ENCODE measurements at regions not wholly inside any gene's neighbourhood (a gene's known extent, or its start where the extent isn't known, plus 50 kb on each side); places are given as distances from the start of the nearest gene placed in this dataset.

DNA sequence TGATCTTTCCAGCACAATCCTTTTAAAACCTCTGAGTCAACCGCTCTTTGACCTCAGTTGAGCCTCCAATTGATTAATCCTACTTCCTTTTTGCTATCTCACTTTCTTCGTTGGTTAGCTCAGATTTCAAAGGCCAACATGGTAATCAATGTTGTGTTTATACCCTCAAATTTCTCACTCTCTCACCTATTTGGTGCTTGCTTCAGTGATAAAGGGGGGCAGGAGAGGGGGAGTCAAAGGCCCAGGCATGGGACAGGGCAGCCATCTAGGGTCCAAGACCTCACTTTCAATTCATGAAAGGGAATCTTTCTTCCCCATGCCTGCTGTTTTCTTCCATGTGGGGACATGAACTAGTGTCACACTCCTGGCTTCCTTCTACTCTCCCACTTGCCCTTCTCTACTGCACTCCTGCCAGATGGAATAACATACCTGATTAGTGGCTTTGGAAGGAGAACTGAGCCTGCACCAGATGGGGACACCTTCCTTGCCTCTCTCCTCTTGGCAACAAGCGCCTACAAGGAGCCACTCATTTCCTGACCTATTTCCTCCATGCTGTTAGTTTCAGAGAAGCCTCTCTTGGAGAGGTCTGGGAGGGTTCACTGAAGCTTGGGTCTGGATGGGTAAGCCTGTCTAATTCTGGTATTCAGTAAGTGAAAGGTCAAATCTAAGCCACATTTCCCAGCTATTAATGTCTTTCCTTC lies 73.3 kb upstream of the ARHGAP29 start:
- Histone ChIP-seq H3K79me2 (ENCODE audit: insufficient read depth, low read length) (no peaks in the 10 kb centered on the region), H3K27ac (ENCODE audit: low read depth, low read length) (peak overlapping the region; percentile 87), H3K4me2 (ENCODE audit: low read length) (peak overlapping the region; percentile 59), H2AFZ (ENCODE audit: low read depth, low read length, poor library complexity, severe bottlenecking) (no peak overlapping the region), H4K20me1 (ENCODE audit: insufficient read depth) (no peaks in the 10 kb centered on the region), H3K36me3 (ENCODE audit: control insufficient read depth in 1 of 2, insufficient read depth in 2 of 2, low read length in 2 of 2) (no peaks in the 10 kb centered on the region), H3K27me3 (ENCODE audit: insufficient read depth, low read length) (no peaks in the 10 kb centered on the region), H3K4me3 (replicated peaks in 1 of 2; ENCODE audit: low read depth in 1 of 2, low read length in 2 of 2) (peak overlapping the region in 1 of 2 experiments; percentile 8; a peak in 1 of 4 replicates), H3K4me1 (ENCODE audit: control insufficient read depth in 1 of 2, insufficient read depth in 2 of 2, low read length in 2 of 2) (peaks cover 61 to 86% of the 10 kb centered on the region in 2 experiments), H3K9me2 (ENCODE audit: insufficient read depth) (no peaks in the 10 kb centered on the region), H3K9me3 (ENCODE audit: control insufficient read depth in 1 of 2, insufficient read depth in 1 of 2, low read depth in 1 of 2, low read length in 2 of 2) (no peaks in the 10 kb centered on the region), H3K9ac (ENCODE audit: low read length) (peak overlapping the region; percentile 42)
- ChIA-PET RAD21 (ENCODE audit: low non-redundant PET in 1 of 2, low total read pairs in 2 of 2, uncharacterized antibody in 2 of 2, unreplicated experiment in 2 of 2) (interaction anchor here (0.7 to 1.3 kb wide), 3 partner anchors 15 to 238 kb away, joined by 4 to 8 read pairs (median 4); no protein-coding TSS in a partner anchor), CTCF (interaction anchor here (1.0 kb wide), 1 partner anchor 271 kb away, joined by 3 read pairs; no protein-coding TSS in a partner anchor), POLR2A (interaction anchor here (0.7 to 1.9 kb wide), 6 partner anchors 11 to 1422 kb away, joined by 4 to 20 read pairs (median 5); partner anchors contain the start of gene ARHGAP29)
- intact Hi-C loops (cut with micrococcal nuclease): no loop called here
- peak; percentile 75 for ATAC-seq
- BruUV-seq (replicated peaks): TSS peak; percentile 86
- no peak for DNase-seq (ENCODE audit: low read depth, low spot score)
- TF ChIP-seq, protein P1, sequence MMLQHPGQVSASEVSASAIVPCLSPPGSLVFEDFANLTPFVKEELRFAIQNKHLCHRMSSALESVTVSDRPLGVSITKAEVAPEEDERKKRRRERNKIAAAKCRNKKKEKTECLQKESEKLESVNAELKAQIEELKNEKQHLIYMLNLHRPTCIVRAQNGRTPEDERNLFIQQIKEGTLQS (IDR thresholded peaks at IDR 0.05): no peak
- TF ChIP-seq, protein P2, sequence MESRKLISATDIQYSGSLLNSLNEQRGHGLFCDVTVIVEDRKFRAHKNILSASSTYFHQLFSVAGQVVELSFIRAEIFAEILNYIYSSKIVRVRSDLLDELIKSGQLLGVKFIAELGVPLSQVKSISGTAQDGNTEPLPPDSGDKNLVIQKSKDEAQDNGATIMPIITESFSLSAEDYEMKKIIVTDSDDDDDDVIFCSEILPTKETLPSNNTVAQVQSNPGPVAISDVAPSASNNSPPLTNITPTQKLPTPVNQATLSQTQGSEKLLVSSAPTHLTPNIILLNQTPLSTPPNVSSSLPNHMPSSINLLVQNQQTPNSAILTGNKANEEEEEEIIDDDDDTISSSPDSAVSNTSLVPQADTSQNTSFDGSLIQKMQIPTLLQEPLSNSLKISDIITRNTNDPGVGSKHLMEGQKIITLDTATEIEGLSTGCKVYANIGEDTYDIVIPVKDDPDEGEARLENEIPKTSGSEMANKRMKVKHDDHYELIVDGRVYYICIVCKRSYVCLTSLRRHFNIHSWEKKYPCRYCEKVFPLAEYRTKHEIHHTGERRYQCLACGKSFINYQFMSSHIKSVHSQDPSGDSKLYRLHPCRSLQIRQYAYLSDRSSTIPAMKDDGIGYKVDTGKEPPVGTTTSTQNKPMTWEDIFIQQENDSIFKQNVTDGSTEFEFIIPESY (IDR thresholded peaks at IDR 0.05; ENCODE audit: extremely low read depth, insufficient replicate concordance, low read length): peak; percentile 12
- no peak for TF ChIP-seq ZFX (IDR thresholded peaks at IDR 0.05)
- peak; percentile 23; the same call in 1 of the 2 replicates for TF ChIP-seq RAD21 (IDR thresholded peaks at IDR 0.05; ENCODE audit: low read depth)
- no peak for TF ChIP-seq SIN3A (IDR thresholded peaks at IDR 0.05; ENCODE audit: low read depth)
- TF ChIP-seq, protein P3, sequence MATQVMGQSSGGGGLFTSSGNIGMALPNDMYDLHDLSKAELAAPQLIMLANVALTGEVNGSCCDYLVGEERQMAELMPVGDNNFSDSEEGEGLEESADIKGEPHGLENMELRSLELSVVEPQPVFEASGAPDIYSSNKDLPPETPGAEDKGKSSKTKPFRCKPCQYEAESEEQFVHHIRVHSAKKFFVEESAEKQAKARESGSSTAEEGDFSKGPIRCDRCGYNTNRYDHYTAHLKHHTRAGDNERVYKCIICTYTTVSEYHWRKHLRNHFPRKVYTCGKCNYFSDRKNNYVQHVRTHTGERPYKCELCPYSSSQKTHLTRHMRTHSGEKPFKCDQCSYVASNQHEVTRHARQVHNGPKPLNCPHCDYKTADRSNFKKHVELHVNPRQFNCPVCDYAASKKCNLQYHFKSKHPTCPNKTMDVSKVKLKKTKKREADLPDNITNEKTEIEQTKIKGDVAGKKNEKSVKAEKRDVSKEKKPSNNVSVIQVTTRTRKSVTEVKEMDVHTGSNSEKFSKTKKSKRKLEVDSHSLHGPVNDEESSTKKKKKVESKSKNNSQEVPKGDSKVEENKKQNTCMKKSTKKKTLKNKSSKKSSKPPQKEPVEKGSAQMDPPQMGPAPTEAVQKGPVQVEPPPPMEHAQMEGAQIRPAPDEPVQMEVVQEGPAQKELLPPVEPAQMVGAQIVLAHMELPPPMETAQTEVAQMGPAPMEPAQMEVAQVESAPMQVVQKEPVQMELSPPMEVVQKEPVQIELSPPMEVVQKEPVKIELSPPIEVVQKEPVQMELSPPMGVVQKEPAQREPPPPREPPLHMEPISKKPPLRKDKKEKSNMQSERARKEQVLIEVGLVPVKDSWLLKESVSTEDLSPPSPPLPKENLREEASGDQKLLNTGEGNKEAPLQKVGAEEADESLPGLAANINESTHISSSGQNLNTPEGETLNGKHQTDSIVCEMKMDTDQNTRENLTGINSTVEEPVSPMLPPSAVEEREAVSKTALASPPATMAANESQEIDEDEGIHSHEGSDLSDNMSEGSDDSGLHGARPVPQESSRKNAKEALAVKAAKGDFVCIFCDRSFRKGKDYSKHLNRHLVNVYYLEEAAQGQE (IDR thresholded peaks at IDR 0.05; ENCODE audit: low read depth): no peak
- TF ChIP-seq, protein P4, sequence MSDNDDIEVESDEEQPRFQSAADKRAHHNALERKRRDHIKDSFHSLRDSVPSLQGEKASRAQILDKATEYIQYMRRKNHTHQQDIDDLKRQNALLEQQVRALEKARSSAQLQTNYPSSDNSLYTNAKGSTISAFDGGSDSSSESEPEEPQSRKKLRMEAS (IDR thresholded peaks at IDR 0.05): peak; percentile 61
- TF ChIP-seq EGR1 (IDR thresholded peaks at IDR 0.05; ENCODE audit: low read depth): no peak
- no peak for TF ChIP-seq ELF1 (IDR thresholded peaks at IDR 0.05; ENCODE audit: borderline replicate concordance, low read depth)
- TF ChIP-seq FOSL1 (IDR thresholded peaks at IDR 0.05; ENCODE audit: low read depth): peak; percentile 70
- TF ChIP-seq, protein P5, sequence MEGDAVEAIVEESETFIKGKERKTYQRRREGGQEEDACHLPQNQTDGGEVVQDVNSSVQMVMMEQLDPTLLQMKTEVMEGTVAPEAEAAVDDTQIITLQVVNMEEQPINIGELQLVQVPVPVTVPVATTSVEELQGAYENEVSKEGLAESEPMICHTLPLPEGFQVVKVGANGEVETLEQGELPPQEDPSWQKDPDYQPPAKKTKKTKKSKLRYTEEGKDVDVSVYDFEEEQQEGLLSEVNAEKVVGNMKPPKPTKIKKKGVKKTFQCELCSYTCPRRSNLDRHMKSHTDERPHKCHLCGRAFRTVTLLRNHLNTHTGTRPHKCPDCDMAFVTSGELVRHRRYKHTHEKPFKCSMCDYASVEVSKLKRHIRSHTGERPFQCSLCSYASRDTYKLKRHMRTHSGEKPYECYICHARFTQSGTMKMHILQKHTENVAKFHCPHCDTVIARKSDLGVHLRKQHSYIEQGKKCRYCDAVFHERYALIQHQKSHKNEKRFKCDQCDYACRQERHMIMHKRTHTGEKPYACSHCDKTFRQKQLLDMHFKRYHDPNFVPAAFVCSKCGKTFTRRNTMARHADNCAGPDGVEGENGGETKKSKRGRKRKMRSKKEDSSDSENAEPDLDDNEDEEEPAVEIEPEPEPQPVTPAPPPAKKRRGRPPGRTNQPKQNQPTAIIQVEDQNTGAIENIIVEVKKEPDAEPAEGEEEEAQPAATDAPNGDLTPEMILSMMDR (IDR thresholded peaks at IDR 0.05 in 2 of 3, conservative IDR thresholded peaks at IDR 0.05 in 1 of 3; ENCODE audit: borderline replicate concordance in 1 of 3, insufficient read depth in 1 of 3, low read depth in 2 of 3, low read length in 2 of 3): no peak
- TF ChIP-seq YY1 (IDR thresholded peaks at IDR 0.05; ENCODE audit: extremely low read depth, insufficient replicate concordance, low read depth, low read length): no peak
- TF ChIP-seq SRF (IDR thresholded peaks at IDR 0.05; ENCODE audit: low read depth): no peak
- peak; percentile 71; the same call in 1 of the 2 replicates for TF ChIP-seq CBX3 (IDR thresholded peaks at IDR 0.05; ENCODE audit: low read depth)
- TF ChIP-seq TCF7L2 (IDR thresholded peaks at IDR 0.05; ENCODE audit: borderline replicate concordance, extremely low read depth, insufficient read depth, insufficient read length): peak; percentile 98
- TF ChIP-seq EZH2phosphoT487 (IDR thresholded peaks at IDR 0.05; ENCODE audit: borderline replicate concordance): no peak
- TF ChIP-seq SP1 (IDR thresholded peaks at IDR 0.05; ENCODE audit: low read depth): peak; percentile 89
- no peak for TF ChIP-seq ZNF274 (IDR thresholded peaks at IDR 0.05; ENCODE audit: low read depth, low read length)

Measured in HCT116 (cell line).